ENCODE measurements at regions not wholly inside any gene's neighbourhood (a gene's known extent, or its start where the extent isn't known, plus 50 kb on each side); places are given as distances from the start of the nearest gene placed in this dataset.

DNA sequence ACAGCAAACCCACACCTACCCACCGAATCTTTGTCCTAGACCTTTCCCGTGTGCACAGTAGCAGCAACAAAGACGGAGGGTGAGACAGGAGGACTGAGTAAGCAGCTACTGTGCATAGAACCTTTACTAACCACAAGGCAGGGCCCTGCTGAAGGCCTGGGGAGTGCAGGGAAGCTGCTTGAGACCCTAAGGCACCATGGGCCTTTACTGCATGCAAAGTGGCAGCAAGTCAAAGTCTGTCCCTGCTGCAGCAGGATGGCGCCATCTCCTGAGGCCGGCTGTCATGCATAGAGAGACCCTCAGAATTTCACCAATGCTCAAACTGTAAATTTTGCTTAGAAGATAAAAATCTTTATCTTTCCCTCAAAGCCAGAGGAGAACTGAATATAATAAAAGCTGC, 610.5 kb downstream of the ACTR3B start:
- DNase-seq (ENCODE audit: low spot score): no peak
- TF ChIP-seq, protein P1, sequence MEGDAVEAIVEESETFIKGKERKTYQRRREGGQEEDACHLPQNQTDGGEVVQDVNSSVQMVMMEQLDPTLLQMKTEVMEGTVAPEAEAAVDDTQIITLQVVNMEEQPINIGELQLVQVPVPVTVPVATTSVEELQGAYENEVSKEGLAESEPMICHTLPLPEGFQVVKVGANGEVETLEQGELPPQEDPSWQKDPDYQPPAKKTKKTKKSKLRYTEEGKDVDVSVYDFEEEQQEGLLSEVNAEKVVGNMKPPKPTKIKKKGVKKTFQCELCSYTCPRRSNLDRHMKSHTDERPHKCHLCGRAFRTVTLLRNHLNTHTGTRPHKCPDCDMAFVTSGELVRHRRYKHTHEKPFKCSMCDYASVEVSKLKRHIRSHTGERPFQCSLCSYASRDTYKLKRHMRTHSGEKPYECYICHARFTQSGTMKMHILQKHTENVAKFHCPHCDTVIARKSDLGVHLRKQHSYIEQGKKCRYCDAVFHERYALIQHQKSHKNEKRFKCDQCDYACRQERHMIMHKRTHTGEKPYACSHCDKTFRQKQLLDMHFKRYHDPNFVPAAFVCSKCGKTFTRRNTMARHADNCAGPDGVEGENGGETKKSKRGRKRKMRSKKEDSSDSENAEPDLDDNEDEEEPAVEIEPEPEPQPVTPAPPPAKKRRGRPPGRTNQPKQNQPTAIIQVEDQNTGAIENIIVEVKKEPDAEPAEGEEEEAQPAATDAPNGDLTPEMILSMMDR (IDR thresholded peaks at IDR 0.05; ENCODE audit: extremely low read depth, missing control alignments): no peak

DNA sequence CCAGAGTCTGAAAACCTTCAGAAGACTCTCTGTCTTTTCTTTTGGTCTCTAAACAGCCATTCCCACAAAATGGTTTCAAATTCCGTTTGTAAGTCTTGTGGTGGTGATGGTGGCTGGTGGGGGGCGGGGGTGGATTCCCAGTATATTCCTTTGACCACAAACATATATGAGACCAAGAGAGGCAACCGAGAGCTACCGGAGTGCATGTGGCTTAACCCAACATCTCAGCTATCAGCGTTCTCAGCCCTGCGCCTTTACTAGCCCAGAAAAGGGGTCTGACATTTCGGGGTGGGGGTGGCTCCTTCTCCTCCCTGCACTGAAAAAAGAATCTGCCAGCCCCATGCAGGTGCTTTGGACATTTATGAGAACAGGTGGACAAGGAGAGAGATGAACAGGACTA, 621.1 kb downstream of the ACTR3B start:
- TF ChIP-seq, protein P1 (IDR thresholded peaks at IDR 0.05; ENCODE audit: extremely low read depth, missing control alignments): no peak
- no peak for DNase-seq (ENCODE audit: low spot score)

DNA sequence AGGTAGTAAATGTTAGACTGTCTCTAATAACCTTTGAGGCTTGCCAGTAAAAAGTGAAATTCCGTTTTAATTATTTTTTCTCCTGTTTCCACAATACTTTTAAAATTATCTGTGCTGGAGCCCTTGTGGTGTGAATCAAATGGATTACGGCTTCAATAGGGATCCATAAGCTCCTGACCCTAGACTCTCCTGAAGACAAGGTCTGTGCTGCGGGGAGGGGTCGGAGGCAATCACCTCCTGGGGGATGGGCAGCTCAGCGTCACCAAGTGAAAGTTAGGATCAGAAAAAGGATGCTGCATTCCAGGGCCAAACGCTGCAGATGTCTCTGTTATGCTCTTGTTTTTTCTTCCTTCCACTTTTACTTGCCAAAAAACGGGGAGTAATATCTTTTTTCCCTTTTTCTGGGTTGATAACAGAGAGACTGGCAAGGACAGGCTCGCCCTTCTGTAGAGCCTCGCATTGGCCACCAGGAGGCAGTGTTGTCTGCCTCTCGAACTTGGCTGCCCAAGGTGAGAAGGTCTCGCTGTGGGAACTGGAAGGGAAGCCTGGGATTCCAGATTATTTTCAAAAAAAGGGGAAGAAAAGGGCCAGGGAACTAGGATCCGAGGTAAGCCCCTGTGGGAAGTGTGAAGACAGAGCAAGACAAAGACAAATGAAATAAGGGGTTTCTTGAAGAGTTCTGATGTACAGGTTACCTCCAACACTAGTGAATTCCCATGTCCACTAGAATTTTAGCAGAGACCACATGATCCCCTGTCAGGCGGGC, 621.9 kb downstream of the ACTR3B start:
- TF ChIP-seq, protein P1 (IDR thresholded peaks at IDR 0.05; ENCODE audit: extremely low read depth, missing control alignments): peak; percentile 62
- DNase-seq (ENCODE audit: low spot score): peak; percentile 45

DNA sequence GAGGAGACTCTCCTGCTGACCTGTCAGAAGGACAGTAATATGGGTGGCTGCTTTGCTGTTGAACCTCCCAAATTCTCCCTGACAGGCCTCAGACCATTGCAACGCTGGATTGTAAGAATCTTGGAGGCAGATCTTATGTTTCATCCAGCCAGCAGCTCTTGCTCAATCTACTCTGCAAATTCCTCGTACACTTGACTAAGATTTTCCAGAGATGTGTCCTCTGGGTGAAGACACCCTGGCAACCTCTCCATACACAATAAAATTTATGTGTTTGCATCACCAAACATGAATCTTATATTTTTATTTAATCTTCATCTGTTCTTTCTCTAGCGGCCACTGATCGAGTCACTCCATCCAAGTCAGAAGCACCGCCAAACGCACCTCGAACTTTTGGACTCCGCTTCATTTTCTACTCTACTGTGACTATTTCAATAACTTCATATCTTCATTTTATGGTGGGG, 623.1 kb downstream of the ACTR3B start:
- TF ChIP-seq, protein P1 (IDR thresholded peaks at IDR 0.05; ENCODE audit: extremely low read depth, missing control alignments): no peak
- DNase-seq (ENCODE audit: low spot score): no peak

DNA sequence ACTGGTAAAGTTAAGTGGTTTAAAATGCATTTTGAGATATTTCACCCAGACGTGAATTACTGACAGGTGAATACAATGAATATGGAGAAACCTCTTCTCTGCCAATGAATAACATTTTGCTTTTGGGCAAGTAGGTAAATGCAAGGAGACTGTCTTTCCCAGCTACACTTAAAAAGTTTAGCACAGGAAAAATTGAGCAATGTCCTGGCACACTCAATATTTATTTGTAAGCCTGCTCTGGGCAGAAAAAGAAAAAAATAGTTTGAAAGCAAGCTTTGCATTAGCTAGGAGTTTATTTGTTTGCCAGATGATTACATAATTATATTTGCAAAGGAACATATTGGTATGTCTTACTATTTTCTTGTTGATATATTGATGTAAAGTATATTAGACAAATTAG, 624.2 kb downstream of the ACTR3B start:
- no peak for DNase-seq (ENCODE audit: low spot score)
- TF ChIP-seq, protein P1 (IDR thresholded peaks at IDR 0.05; ENCODE audit: extremely low read depth, missing control alignments): no peak

DNA sequence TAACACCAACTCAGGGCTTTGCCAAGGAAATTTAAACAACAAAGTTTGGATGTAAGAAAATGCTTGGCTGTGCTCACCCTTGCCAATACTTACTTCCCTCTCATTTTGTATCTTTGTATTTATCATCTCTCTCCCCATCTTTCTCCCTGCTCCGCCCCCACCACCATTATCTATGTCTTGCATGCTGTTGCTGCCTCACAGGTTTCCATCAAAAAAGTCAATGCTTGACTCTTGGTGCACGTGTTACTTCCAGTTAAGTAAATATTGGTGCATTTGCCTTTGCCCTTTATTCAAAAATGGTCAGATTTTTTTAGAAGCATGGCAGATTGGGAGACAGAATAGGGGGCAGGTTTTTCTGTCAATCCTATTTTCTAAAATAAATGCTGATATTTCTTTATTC, 626.0 kb downstream of the ACTR3B start:
- TF ChIP-seq, protein P1 (IDR thresholded peaks at IDR 0.05; ENCODE audit: extremely low read depth, missing control alignments): no peak
- DNase-seq (ENCODE audit: low spot score): no peak

DNA sequence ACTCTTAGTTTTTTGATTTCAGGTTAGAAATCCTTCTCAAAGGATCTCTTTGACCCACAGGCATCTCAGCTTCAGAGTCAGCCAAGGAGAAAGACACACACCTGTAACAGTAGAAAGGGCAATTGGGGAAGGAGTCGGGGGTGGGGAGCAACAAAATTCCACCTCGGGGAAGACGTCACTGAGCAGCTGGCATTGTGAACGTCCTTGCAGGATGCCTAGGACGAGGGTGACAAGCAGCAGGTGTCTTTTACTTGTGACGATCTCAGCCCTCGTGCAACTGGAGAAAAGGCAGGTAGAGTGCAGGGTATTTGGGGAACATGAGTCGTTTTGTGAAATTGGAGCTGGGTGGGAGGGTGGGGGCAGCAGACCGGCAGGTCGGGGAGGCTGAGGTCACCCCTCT, 627.0 kb downstream of the ACTR3B start:
- TF ChIP-seq, protein P1 (IDR thresholded peaks at IDR 0.05; ENCODE audit: extremely low read depth, missing control alignments): no peak
- DNase-seq (ENCODE audit: low spot score): no peak

Data from GM20000 (cell line).